Large intestine (tissue), 3 donors: ENCODE measurements at regions not wholly inside any gene's neighbourhood (a gene's known extent, or its start where the extent isn't known, plus 50 kb on each side); places are given as distances from the start of the nearest gene placed in this dataset.

Experiments
- DNase-seq, 2 donors: peaks; one replicate each; pipeline versions ENCODE4 v3.0.0 to v3.0.0-alpha.2; 2013
- H3K27ac ChIP-seq: one replicate; pipeline ENCODE4 v1.5.1; 2013; ENCODE audit warnings: low read length
- H3K27me3 ChIP-seq: 2 replicates; pipeline ENCODE4 v1.6.1; 2013; ENCODE audit warnings: low read length; ENCODE audit not compliant: control insufficient read depth, insufficient read depth
- H3K36me3 ChIP-seq: 2 replicates; pipeline ENCODE4 v1.6.1; 2013; ENCODE audit warnings: low read length; ENCODE audit not compliant: control insufficient read depth, insufficient read depth
- H3K4me1 ChIP-seq: one replicate; pipeline ENCODE4 v1.6.1; 2013; ENCODE audit warnings: low read length; ENCODE audit not compliant: control insufficient read depth, insufficient read depth
- H3K4me3 ChIP-seq: one replicate; pipeline ENCODE4 v1.5.1; 2013; ENCODE audit warnings: low read length
- H3K9me3 ChIP-seq: one replicate; pipeline ENCODE4 v1.6.1; 2013; ENCODE audit warnings: mild to moderate bottlenecking, low read depth, low read length, moderate library complexity; ENCODE audit not compliant: control insufficient read depth
- WGBS: methylation state at CpG from one replicate; pipeline ENCODE4 v1.1.5; 2013; ENCODE audit warnings: low lambda C conversion rate; ENCODE audit not compliant: insufficient coverage; 5-methylcytosine and 5-hydroxymethylcytosine counted together

DNA sequence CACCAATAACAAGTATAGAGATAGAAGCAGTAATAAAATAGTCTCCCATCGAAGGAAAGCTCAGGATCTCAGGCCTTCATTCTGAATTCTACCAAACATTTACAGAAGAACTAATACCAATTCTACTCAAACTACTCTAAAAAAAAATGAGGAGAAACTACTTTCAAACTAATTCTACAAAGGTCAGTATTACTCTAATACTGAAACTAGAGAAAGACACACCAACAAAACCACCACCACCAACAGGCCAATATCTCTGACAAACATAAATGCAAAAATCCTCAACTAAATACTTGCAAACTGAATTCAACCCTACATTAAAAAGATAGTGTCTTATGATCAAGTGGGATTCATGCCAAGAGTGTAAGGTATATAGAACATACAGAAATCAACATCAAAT lies 1078.4 kb downstream of the KCNT2 start:
- no peak for DNase-seq
- Histone ChIP-seq H3K27ac (no peak overlapping the region), H3K27me3 (no peaks in the 10 kb centered on the region), H3K4me3 (no peak overlapping the region), H3K9me3 (no peaks in the 10 kb centered on the region), H3K36me3 (no peaks in the 10 kb centered on the region), H3K4me1 (no peaks in the 10 kb centered on the region)
- WGBS = no CpG with 5 or more reads among the region's 1 CpG

DNA sequence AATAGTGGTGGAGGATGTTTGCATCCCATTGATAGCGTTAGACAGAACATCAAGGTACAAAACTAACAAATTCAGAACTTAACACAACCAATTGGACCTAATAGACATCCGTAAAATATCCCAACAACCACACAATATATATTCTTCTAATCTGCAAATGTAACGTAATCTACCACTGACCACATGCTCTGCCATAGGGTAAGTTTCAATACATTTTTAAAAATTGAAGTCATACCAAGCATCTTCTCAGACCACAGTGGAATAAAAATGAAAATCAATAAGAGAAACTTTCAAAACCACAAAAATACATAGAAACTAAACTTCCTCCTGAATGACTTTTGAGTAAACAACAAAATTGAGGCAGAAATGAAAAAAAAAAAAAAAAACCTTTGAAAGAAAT lies 1087.5 kb downstream of the KCNT2 start:
- no peak for DNase-seq
- Histone ChIP-seq H3K27me3 (no peaks in the 10 kb centered on the region), H3K36me3 (no peaks in the 10 kb centered on the region), H3K27ac (no peak overlapping the region), H3K9me3 (no peaks in the 10 kb centered on the region), H3K4me1 (no peaks in the 10 kb centered on the region), H3K4me3 (no peak overlapping the region)
- no CpG with 5 or more reads among the region's 3 CpGs for WGBS

DNA sequence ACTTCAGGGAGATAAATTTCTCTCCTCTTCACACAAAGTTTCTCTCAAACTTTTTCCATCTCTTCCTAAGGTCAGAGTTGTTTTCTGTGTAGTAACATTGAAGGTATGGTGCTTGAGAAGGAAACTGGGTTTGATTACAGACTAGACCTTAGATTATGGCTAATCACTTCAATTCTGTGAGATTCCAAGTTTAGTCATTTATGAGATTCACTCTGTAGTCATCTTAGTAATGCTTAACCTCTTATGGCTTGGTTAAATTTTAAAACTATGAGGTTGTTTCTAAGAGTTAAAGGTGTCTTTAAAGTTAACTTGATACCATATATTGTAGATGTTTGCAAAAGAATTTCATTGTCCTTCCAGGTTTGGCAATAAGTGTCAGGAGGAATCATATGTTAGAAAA lies 1092.2 kb downstream of the KCNT2 start:
- Histone ChIP-seq H3K36me3 (no peaks in the 10 kb centered on the region), H3K4me1 (no peaks in the 10 kb centered on the region), H3K27ac (no peak overlapping the region), H3K27me3 (no peaks in the 10 kb centered on the region), H3K9me3 (no peaks in the 10 kb centered on the region), H3K4me3 (no peak overlapping the region)
- no peak for DNase-seq

DNA sequence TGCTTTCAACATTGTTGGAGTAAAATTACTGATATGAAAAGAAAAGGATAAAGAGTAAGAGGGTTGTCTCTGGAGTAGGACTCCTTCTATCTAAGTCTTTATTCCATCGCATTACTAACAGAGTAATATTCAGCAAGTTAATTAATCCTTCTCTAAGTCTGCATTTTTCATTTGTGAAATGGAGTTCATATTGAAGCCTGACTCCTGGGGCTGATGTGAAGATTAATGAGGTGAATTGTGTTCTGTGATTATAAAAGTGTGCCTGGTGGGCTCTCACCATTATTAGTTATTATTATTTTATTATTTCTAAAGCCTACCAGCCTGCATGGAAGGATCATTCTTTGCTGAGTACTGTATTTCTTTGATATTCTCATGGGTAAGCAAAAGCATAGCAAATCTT lies 1096.7 kb downstream of the KCNT2 start:
- DNase-seq = no peak
- H3K27me3 ChIP-seq = no peaks in the 10 kb centered on the region
- no peaks in the 10 kb centered on the region for H3K36me3 ChIP-seq
- H3K4me1 ChIP-seq = no peaks in the 10 kb centered on the region
- no peak overlapping the region for H3K4me3 ChIP-seq
- WGBS = 100% methylated on average over 1 of the region's 1 CpG
- no peaks in the 10 kb centered on the region for H3K9me3 ChIP-seq
- no peak overlapping the region for H3K27ac ChIP-seq

DNA sequence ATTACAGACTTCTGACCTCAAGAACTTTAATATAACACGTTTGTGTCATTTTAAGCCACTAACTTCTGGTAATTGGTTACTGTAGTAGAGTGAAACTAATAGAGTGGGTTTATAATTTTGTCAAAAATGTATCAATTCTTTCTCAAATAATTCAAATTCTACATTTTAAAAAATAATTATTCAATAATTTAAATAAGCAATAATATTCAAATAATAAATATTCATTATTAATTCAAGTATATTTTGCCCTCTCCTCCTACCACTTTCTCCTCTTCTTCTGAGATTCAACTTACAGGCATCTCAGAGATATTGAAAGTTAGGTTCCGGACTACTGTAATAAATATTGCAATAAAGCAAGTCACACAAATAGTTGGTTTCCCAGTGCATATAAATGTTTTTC lies 1107.1 kb downstream of the KCNT2 start:
- Histone ChIP-seq H3K9me3 (no peaks in the 10 kb centered on the region), H3K27me3 (no peaks in the 10 kb centered on the region), H3K27ac (no peak overlapping the region), H3K36me3 (no peaks in the 10 kb centered on the region), H3K4me3 (no peak overlapping the region), H3K4me1 (no peaks in the 10 kb centered on the region)
- DNase-seq = no peak
- WGBS = 100% methylated on average over 1 of the region's 2 CpGs

DNA sequence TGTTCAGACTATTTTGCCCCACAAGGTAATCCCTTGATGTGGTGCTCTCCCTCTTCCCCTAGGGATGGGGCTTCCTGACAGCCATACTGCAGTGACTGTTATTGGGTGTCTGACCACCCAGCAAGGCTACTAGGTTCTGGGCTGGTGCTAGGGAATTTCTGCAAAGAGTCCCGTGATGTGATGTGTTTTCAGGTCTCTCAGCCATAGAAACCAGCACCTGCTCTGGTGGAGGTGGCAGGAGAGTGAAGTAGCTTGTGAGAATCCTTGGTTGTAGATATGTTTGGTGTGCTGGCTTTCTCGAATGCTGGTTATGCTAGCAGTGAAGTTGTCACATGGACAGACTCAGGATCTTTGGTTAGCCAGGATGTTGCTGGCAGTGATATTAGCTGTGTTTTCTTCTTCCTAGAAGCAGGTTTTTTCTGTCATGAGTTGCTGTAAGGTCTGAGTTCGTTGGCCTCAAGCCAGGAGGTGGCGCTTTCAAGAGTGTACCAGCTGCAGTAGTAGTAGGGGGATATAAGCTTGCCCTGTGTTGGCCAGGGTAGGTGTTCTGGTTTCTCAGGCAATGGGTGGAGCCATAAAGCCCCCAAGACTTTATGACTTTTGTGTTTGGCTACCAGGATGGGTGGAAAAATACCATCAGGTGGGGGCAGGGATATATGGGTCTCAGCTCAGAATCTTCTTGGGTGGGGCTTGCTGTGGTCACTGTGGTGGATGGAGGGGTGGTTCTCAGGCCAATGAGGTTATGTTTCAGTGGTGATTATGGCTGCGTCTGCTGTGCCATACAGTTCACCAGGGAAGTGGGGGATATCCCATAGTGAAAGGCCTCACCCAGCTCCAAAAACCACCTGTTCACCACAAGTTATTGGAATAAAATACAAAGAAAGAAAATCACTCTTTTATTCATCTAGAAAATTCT lies 1112.3 kb downstream of the KCNT2 start:
- H3K27ac ChIP-seq = no peak overlapping the region
- no peaks in the 10 kb centered on the region for H3K27me3 ChIP-seq
- no peak overlapping the region for H3K4me3 ChIP-seq
- no peaks in the 10 kb centered on the region for H3K4me1 ChIP-seq
- no peaks in the 10 kb centered on the region for H3K36me3 ChIP-seq
- WGBS = no CpG with 5 or more reads among the region's 5 CpGs
- no peaks in the 10 kb centered on the region for H3K9me3 ChIP-seq
- DNase-seq = no peak

DNA sequence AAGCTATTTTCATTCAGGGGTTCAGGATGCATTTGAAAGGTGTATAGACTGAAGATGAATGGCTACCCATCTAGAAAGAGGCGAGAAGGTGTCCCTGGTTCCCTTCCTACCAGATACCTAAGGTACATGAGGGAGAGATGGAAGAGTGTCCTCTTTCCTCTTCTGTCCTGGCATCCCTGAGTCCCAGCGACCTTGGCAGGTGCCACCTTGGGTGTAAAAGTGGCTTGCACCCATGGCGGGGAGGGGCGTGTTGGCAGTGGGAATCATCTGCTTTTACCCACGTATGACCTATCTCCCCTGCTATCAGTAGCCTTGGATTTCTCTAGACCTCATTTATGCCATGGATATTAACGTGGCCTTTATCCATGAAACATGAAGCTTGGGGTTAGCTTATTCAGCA lies 1126.1 kb downstream of the KCNT2 start:
- no peak for DNase-seq
- no peak overlapping the region for H3K4me3 ChIP-seq
- H3K4me1 ChIP-seq = no peaks in the 10 kb centered on the region
- no peak overlapping the region for H3K27ac ChIP-seq
- no CpG with 5 or more reads among the region's 6 CpGs for WGBS
- H3K36me3 ChIP-seq = no peaks in the 10 kb centered on the region
- H3K27me3 ChIP-seq = no peaks in the 10 kb centered on the region
- peaks cover 3% of the 10 kb centered on the region for H3K9me3 ChIP-seq

DNA sequence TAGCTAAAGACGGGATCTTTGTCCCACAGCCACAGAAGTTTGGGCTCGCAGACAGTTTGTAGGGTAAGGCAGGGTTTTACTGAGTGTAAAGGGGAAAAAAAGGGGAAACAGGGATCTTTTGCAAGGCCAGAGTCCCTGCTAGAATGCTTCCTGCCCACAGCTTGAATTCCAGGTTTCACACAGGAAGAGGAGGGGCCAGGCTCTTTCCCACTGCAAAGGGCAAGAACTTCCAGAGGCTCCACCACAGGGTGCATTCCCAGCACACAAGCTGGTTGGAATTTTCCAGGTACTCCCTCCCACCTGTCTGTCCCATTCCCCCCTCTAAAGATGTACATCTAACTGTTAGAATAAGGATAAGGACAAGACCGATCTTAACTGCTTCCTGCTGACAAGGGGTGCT lies 1126.9 kb downstream of the KCNT2 start:
- H3K27ac ChIP-seq = no peak overlapping the region
- no CpG with 5 or more reads among the region's 3 CpGs for whole genome bisulfite sequencing
- peaks cover 3% of the 10 kb centered on the region for H3K9me3 ChIP-seq
- DNase-seq = no peak
- H3K27me3 ChIP-seq = no peaks in the 10 kb centered on the region
- no peaks in the 10 kb centered on the region for H3K4me1 ChIP-seq
- no peaks in the 10 kb centered on the region for H3K36me3 ChIP-seq
- no peak overlapping the region for H3K4me3 ChIP-seq

DNA sequence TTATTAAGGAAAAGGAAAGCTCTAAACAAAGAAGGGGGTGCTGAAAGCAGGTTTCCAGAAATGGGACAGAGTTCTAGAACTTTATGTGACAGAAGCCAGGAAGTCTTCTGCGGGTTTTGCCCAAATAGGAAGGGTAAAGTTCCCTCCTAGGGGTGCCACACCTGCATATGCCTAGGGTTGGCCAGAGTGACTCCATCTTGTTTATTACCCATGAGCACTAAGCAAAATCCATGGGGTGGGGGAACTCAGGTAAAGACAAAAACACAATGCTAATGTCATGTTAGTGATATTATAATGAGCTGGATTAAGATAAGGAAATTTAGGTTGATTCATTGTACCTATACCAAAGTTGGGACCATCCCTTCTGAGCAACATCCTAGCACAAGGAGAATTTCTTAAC lies 1132.7 kb downstream of the KCNT2 start:
- no peak for DNase-seq
- Histone ChIP-seq H3K4me3 (no peak overlapping the region), H3K27me3 (no peaks in the 10 kb centered on the region), H3K4me1 (no peaks in the 10 kb centered on the region), H3K27ac (no peak overlapping the region), H3K9me3 (peaks cover 3% of the 10 kb centered on the region), H3K36me3 (no peaks in the 10 kb centered on the region)
- WGBS = no CpG with 5 or more reads among the region's 1 CpG

DNA sequence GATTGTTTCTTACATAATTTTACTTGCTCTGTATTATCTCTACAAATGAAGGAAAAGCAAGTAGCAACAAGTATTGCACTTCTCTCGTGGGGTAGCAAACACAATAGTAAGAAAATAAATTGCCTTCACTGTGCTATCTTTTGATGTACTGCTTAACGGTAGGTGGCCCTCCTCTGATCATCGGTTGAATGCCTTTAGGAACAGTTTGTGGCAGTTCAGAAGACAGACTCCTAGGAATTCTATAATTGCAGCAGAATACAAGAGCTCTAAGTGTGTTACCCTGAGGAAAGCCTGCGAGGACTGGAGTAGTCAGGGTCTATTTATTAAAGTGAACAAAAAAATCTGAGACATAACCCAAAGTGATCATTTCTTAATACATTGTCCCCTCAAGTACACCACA lies 1135.9 kb downstream of the KCNT2 start:
- no peaks in the 10 kb centered on the region for H3K36me3 ChIP-seq
- 83% methylated on average over 1 of the region's 4 CpGs for WGBS
- no peaks in the 10 kb centered on the region for H3K27me3 ChIP-seq
- peaks cover 3% of the 10 kb centered on the region for H3K9me3 ChIP-seq
- DNase-seq = no peak
- no peaks in the 10 kb centered on the region for H3K4me1 ChIP-seq
- H3K27ac ChIP-seq = no peak overlapping the region
- no peak overlapping the region for H3K4me3 ChIP-seq

DNA sequence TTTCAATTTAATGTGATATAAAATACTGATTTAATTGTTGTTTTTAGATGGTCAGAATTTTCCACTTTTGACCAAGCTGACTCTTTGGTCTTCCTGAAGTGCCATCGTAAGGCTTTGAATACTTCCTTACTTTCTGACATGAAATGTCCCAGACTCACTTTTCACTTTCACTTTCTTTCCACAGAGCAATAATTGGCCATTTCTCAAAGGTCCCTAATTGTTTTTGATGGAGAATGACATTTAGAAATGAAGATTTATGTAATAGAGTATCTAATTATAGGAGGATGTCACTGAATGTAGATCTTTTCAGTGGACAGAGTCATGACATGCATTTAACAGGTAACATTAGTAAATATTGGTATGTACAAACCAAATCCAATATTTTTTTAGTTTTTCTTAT lies 1141.6 kb downstream of the KCNT2 start:
- no peak for DNase-seq
- no CpG with 5 or more reads among the region's 1 CpG for WGBS

More for the DNA sequence above, 1141.6 kb downstream of the KCNT2 start:
- Histone ChIP-seq H3K27me3 (no peaks in the 10 kb centered on the region), H3K9me3 (no peaks in the 10 kb centered on the region), H3K4me1 (no peaks in the 10 kb centered on the region), H3K36me3 (no peaks in the 10 kb centered on the region), H3K27ac (no peak overlapping the region), H3K4me3 (no peak overlapping the region)
